RWPE2 (cell line): ENCODE measurements at regions not wholly inside any gene's neighbourhood (a gene's known extent, or its start where the extent isn't known, plus 50 kb on each side); places are given as distances from the start of the nearest gene placed in this dataset.

Source experiments
- ATAC-seq: fragments of 200-7000 bp; cut with Tn5 transposase; 3 replicates; pipeline ENCODE4 v1.9.1; 2021; ENCODE audit warnings: low read depth
- DNase-seq: peaks from one replicate; pipeline ENCODE4 v3.0.0-alpha.2; 2020; ENCODE audit warnings: low spot score
- H3K27ac ChIP-seq: fragments of 450-650 bp; 2 replicates; pipeline ENCODE4 v1.5.1; 2017; ENCODE audit warnings: mild to moderate bottlenecking; ENCODE audit not compliant: poor library complexity, severe bottlenecking
- H3K27me3 ChIP-seq: fragments of 250-450 bp; sonication (Bioruptor Pico); 2 replicates; pipeline ENCODE4 v1.5.1; 2021; ENCODE audit warnings: mild to moderate bottlenecking, moderate library complexity; ENCODE audit not compliant: insufficient read depth, poor library complexity, severe bottlenecking
- H3K36me3 ChIP-seq: fragments of 250-450 bp; sonication (Bioruptor Pico); 2 replicates; pipeline ENCODE4 v1.5.1; 2020; ENCODE audit warnings: low read depth, mild to moderate bottlenecking, moderate library complexity
- H3K4me1 ChIP-seq: fragments of 250-450 bp; sonication (Bioruptor Pico); 2 replicates; pipeline ENCODE4 v1.5.1; 2021; ENCODE audit warnings: mild to moderate bottlenecking, moderate library complexity; ENCODE audit not compliant: insufficient read depth, poor library complexity, severe bottlenecking
- H3K4me3 ChIP-seq: fragments of 250-450 bp; sonication (Bioruptor Pico); 2 replicates; pipeline ENCODE4 v1.5.1; 2021; ENCODE audit warnings: mild to moderate bottlenecking, moderate library complexity; ENCODE audit not compliant: severe bottlenecking
- H3K9me3 ChIP-seq: fragments of 250-450 bp; sonication (Bioruptor Pico); 2 replicates; pipeline ENCODE4 v1.5.1; 2021; ENCODE audit warnings: mild to moderate bottlenecking, moderate library complexity; ENCODE audit not compliant: severe bottlenecking
- CTCF ChIP-seq: fragments of 450-650 bp; IDR thresholded peaks from one replicate; pipeline ENCODE4 v1.5.1; 2017; ENCODE audit warnings: mild to moderate bottlenecking, moderate library complexity; ENCODE audit not compliant: poor library complexity, severe bottlenecking

DNA sequence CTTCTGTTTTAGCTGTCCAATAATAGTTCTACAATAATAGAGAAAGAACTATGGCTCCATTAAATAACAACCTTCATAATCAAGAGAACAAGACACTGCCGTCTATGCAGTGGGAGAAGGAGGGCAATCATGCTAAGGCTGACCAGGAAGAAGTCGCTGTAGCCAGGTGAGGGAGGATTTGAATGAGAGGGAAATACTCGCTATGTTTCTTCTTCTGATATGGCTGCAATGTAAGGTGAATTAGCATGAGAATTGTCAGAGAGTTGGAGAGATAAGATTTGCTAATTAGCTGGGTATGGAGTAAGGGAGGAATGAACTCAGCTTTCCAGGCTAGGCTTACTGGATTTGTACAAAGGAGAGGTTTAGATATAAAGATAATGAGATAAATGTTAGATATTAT is 555.4 kb upstream of the ZNF385D start:
- DNase-seq (no peak), ATAC-seq (no peak)
- Histone ChIP-seq H3K36me3 (no peaks in the 10 kb centered on the region), H3K4me1 (no peaks in the 10 kb centered on the region), H3K27ac (no peak overlapping the region), H3K4me3 (no peak overlapping the region), H3K9me3 (no peaks in the 10 kb centered on the region), H3K27me3 (no peaks in the 10 kb centered on the region)
- no peak for TF ChIP-seq CTCF

- TF ChIP-seq CTCF, result no peak
- Histone ChIP-seq H3K27me3 (no peaks in the 10 kb centered on the region), H3K4me3 (no peak overlapping the region), H3K9me3 (no peaks in the 10 kb centered on the region), H3K4me1 (no peaks in the 10 kb centered on the region), H3K27ac (no peak overlapping the region), H3K36me3 (no peaks in the 10 kb centered on the region)
- DNase-seq, result no peak
- no peak for ATAC-seq
Observed at GRCh38 chr3:22308871-22309270, 557.9 kb upstream of the ZNF385D start.

GRCh38 chr3:22315925-22316324 is 564.9 kb upstream of the ZNF385D start:
- Histone ChIP-seq H3K27me3 (no peaks in the 10 kb centered on the region), H3K9me3 (no peaks in the 10 kb centered on the region), H3K4me1 (no peaks in the 10 kb centered on the region), H3K36me3 (no peaks in the 10 kb centered on the region), H3K27ac (no peak overlapping the region), H3K4me3 (no peak overlapping the region)
- no peak for ATAC-seq
- TF ChIP-seq CTCF, result no peak
- no peak for DNase-seq

GRCh38 chr3:22318325-22318724 is 567.3 kb upstream of the ZNF385D start:
- Histone ChIP-seq H3K27ac (no peak overlapping the region), H3K4me3 (no peak overlapping the region), H3K9me3 (no peaks in the 10 kb centered on the region), H3K27me3 (no peaks in the 10 kb centered on the region), H3K36me3 (no peaks in the 10 kb centered on the region), H3K4me1 (no peaks in the 10 kb centered on the region)
- no peak for DNase-seq
- no peak for TF ChIP-seq CTCF
- ATAC-seq, result no peak

DNA sequence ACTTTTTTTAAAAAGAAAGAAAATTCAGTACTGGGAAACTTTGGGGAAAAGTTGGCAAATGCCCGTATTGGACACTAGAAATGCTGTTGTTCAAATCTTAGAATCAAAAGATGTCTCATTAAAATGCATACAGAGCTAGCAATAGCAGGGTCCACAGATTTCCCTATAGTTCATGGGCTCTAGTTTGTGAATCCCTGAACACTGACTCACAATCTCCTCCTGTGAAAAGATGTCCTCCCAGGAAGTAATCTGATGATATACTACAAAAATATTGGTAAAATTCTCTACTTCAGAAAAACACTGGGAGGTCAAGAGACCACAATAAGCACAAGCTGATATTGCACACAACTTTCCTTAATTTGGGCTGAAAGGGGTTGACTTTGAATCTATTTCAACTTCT is 568.4 kb upstream of the ZNF385D start:
- no peaks in the 10 kb centered on the region for H3K4me1 ChIP-seq
- ATAC-seq (no peak), DNase-seq (no peak)
- peak; percentile 2 for TF ChIP-seq CTCF
- H3K9me3 ChIP-seq, result no peaks in the 10 kb centered on the region
- H3K4me3 ChIP-seq, result no peak overlapping the region
- H3K27ac ChIP-seq, result no peak overlapping the region
- H3K36me3 ChIP-seq, result no peaks in the 10 kb centered on the region
- H3K27me3 ChIP-seq, result peaks cover 4% of the 10 kb centered on the region
